ENCODE measurements at regions not wholly inside any gene's neighbourhood (a gene's known extent, or its start where the extent isn't known, plus 50 kb on each side); places are given as distances from the start of the nearest gene placed in this dataset.

DNA sequence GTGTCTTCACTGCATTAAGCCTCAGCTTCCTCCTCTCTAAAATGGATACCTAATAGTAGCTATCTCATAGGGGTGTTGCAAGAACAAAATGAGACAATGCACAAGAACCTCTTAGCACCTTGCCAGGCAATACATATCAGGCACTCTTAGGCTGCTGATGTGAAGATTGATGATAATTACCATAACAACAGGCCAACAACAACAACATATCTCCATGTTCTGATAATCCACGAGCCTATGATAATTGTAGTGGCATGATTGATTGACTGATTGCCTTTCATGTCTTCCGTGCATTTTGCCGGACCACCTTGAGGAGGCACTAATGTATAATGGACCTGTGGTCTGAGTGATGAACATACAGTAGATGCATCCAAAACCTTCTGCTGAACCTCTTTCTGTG lies 50.7 kb upstream of the WSCD2 start:
- H3K4me1 Mint-ChIP-seq (ENCODE audit: low read depth) = no peaks in the 10 kb centered on the region
- H3K27ac Mint-ChIP-seq = no peak overlapping the region
- no peaks in the 10 kb centered on the region for H3K9me3 Mint-ChIP-seq
- no peaks in the 10 kb centered on the region for H3K36me3 Mint-ChIP-seq (ENCODE audit: low read depth)
- H3K27me3 Mint-ChIP-seq (ENCODE audit: low read depth) = no peaks in the 10 kb centered on the region
- H3K4me3 Mint-ChIP-seq = no peak overlapping the region
